ENCODE measurements at regions not wholly inside any gene's neighbourhood (a gene's known extent, or its start where the extent isn't known, plus 50 kb on each side); places are given as distances from the start of the nearest gene placed in this dataset.

GRCh38 chr12:107384645-107385044 lies 291.3 kb upstream of the CRY1 start:
- DNase-seq (no peak), ATAC-seq (ENCODE audit: low read depth) (no peak)
- Mint-ChIP-seq H3K36me3 (peaks cover 13% of the 10 kb centered on the region), H3K4me3 (no peak overlapping the region), H3K4me1 (peaks cover 25% of the 10 kb centered on the region), H3K27ac (no peak overlapping the region), H3K9me3 (peaks cover 7% of the 10 kb centered on the region), H3K27me3 (no peaks in the 10 kb centered on the region)
- POLR2A ChIA-PET = interaction anchor here (1.1 kb wide), 1 partner anchor 10 kb away, joined by 3 read pairs; no protein-coding TSS in a partner anchor

- no peak overlapping the region for H3K27ac Mint-ChIP-seq
- H3K4me1 Mint-ChIP-seq = peaks cover 30% of the 10 kb centered on the region
- DNase-seq = no peak
- H3K36me3 Mint-ChIP-seq = peaks cover 16% of the 10 kb centered on the region
- H3K4me3 Mint-ChIP-seq = no peak overlapping the region
- H3K27me3 Mint-ChIP-seq = no peaks in the 10 kb centered on the region
- H3K9me3 Mint-ChIP-seq = peaks cover 9% of the 10 kb centered on the region
- POLR2A ChIA-PET = interaction anchor here (2.8 kb wide), 1 partner anchor 65 kb away, joined by 12 read pairs; no protein-coding TSS in a partner anchor
- no peak for ATAC-seq (ENCODE audit: low read depth)
These were observed 292.2 kb upstream of the CRY1 start for GRCh38 chr12:107385509-107385908.

- H3K9me3 Mint-ChIP-seq = peaks cover 9% of the 10 kb centered on the region
- ATAC-seq (ENCODE audit: low read depth) (peak; percentile 25), DNase-seq (no peak)
- POLR2A ChIA-PET = interaction anchor here (0.6 to 2.8 kb wide), 5 partner anchors 22 to 70 kb away, joined by 3 to 12 read pairs (median 3); no protein-coding TSS in a partner anchor
- peaks cover 16% of the 10 kb centered on the region for H3K36me3 Mint-ChIP-seq
- H3K27ac Mint-ChIP-seq = no peak overlapping the region
- peaks cover 35% of the 10 kb centered on the region for H3K4me1 Mint-ChIP-seq
- no peaks in the 10 kb centered on the region for H3K27me3 Mint-ChIP-seq
- H3K4me3 Mint-ChIP-seq = no peak overlapping the region
These were observed 293.2 kb upstream of the CRY1 start for GRCh38 chr12:107386569-107386968.

- Mint-ChIP-seq H3K9me3 (peaks cover 9% of the 10 kb centered on the region), H3K4me3 (no peak overlapping the region), H3K27me3 (no peaks in the 10 kb centered on the region), H3K27ac (peak overlapping the region; percentile 51), H3K4me1 (peaks cover 49% of the 10 kb centered on the region), H3K36me3 (peaks cover 16% of the 10 kb centered on the region)
- POLR2A ChIA-PET = interaction anchor here (0.7 to 2.8 kb wide), 3 partner anchors 16 to 68 kb away, joined by 3 to 12 read pairs (median 7); no protein-coding TSS in a partner anchor
- no peak for DNase-seq
- ATAC-seq (ENCODE audit: low read depth) = no peak
These were observed 294.9 kb upstream of the CRY1 start for GRCh38 chr12:107388263-107388662.

GRCh38 chr12:107390414-107390813 lies 295.2 kb upstream of the PWP1 start:
- ATAC-seq (ENCODE audit: low read depth) (no peak), DNase-seq (no peak)
- POLR2A ChIA-PET = interaction anchor here (1.0 to 1.9 kb wide), 2 partner anchors 44 to 69 kb away, joined by 3 to 8 read pairs; no protein-coding TSS in a partner anchor
- Mint-ChIP-seq H3K4me3 (peak overlapping the region; percentile 4), H3K27me3 (no peaks in the 10 kb centered on the region), H3K4me1 (peaks cover 65% of the 10 kb centered on the region), H3K9me3 (peaks cover 9% of the 10 kb centered on the region), H3K27ac (peak overlapping the region; percentile 36), H3K36me3 (peaks cover 16% of the 10 kb centered on the region)

- ATAC-seq (ENCODE audit: low read depth) (peak; percentile 71), DNase-seq (no peak)
- peaks cover 13% of the 10 kb centered on the region for H3K36me3 Mint-ChIP-seq
- H3K27me3 Mint-ChIP-seq = no peaks in the 10 kb centered on the region
- H3K4me1 Mint-ChIP-seq = peaks cover 71% of the 10 kb centered on the region
- POLR2A ChIA-PET = interaction anchor here (1.0 to 2.4 kb wide), 2 partner anchors 24 to 72 kb away, joined by 3 to 8 read pairs; no protein-coding TSS in a partner anchor
- H3K9me3 Mint-ChIP-seq = peaks cover 9% of the 10 kb centered on the region
- peak overlapping the region; percentile 5 for H3K27ac Mint-ChIP-seq
- H3K4me3 Mint-ChIP-seq = peak overlapping the region; percentile 58
These were observed 292.4 kb upstream of the PWP1 start for GRCh38 chr12:107393043-107393717.

GRCh38 chr12:107394693-107395092 lies 290.9 kb upstream of the PWP1 start:
- Mint-ChIP-seq H3K9me3 (peaks cover 2% of the 10 kb centered on the region), H3K27me3 (no peaks in the 10 kb centered on the region), H3K36me3 (peaks cover 7% of the 10 kb centered on the region), H3K27ac (no peak overlapping the region), H3K4me1 (peaks cover 68% of the 10 kb centered on the region), H3K4me3 (no peak overlapping the region)
- no peak for DNase-seq
- POLR2A ChIA-PET = interaction anchor here (0.6 to 2.4 kb wide), 4 partner anchors 23 to 74 kb away, joined by 3 to 8 read pairs (median 4); no protein-coding TSS in a partner anchor
- ATAC-seq (ENCODE audit: low read depth) = no peak

GRCh38 chr12:107395817-107396216 lies 289.8 kb upstream of the PWP1 start:
- no peaks in the 10 kb centered on the region for H3K27me3 Mint-ChIP-seq
- H3K36me3 Mint-ChIP-seq = peaks cover 6% of the 10 kb centered on the region
- DNase-seq (no peak), ATAC-seq (ENCODE audit: low read depth) (no peak)
- H3K27ac Mint-ChIP-seq = peak overlapping the region; percentile 52
- H3K9me3 Mint-ChIP-seq = no peaks in the 10 kb centered on the region
- no peak overlapping the region for H3K4me3 Mint-ChIP-seq
- POLR2A ChIA-PET = no interaction called here
- H3K4me1 Mint-ChIP-seq = peaks cover 71% of the 10 kb centered on the region

- ATAC-seq (ENCODE audit: low read depth) (no peak), DNase-seq (no peak)
- no peak overlapping the region for H3K4me3 Mint-ChIP-seq
- H3K4me1 Mint-ChIP-seq = peaks cover 74% of the 10 kb centered on the region
- peaks cover 6% of the 10 kb centered on the region for H3K36me3 Mint-ChIP-seq
- no peaks in the 10 kb centered on the region for H3K27me3 Mint-ChIP-seq
- H3K27ac Mint-ChIP-seq = no peak overlapping the region
- POLR2A ChIA-PET = no interaction called here
- H3K9me3 Mint-ChIP-seq = no peaks in the 10 kb centered on the region
These were observed 288.6 kb upstream of the PWP1 start for GRCh38 chr12:107396991-107397390.

GRCh38 chr12:107397890-107398500 lies 287.6 kb upstream of the PWP1 start:
- Mint-ChIP-seq H3K9me3 (no peaks in the 10 kb centered on the region), H3K4me1 (peaks cover 71% of the 10 kb centered on the region), H3K36me3 (peaks cover 6% of the 10 kb centered on the region), H3K27me3 (no peaks in the 10 kb centered on the region), H3K27ac (no peak overlapping the region), H3K4me3 (no peak overlapping the region)
- no peak for DNase-seq
- ATAC-seq (ENCODE audit: low read depth) = no peak
- POLR2A ChIA-PET = interaction anchor here (5.5 kb wide), 1 partner anchor 77 kb away, joined by 74 read pairs; a partner anchor contains a TSS

GRCh38 chr12:107399046-107399445 lies 286.6 kb upstream of the PWP1 start:
- H3K27ac Mint-ChIP-seq = no peak overlapping the region
- POLR2A ChIA-PET = interaction anchor here (5.5 kb wide), 1 partner anchor 78 kb away, joined by 74 read pairs; a partner anchor contains a TSS

GRCh38 chr12:107400686-107401447 lies 284.7 kb upstream of the PWP1 start:
- POLR2A ChIA-PET = interaction anchor here (1.1 to 5.5 kb wide), 4 partner anchors 27 to 80 kb away, joined by 3 to 74 read pairs (median 5); a partner anchor contains a TSS
- ATAC-seq (ENCODE audit: low read depth) (peak; percentile 64), DNase-seq (no peak)
- no peaks in the 10 kb centered on the region for H3K27me3 Mint-ChIP-seq
- peak overlapping the region; percentile 35 for H3K4me3 Mint-ChIP-seq
- H3K9me3 Mint-ChIP-seq = no peaks in the 10 kb centered on the region
- H3K27ac Mint-ChIP-seq = peak overlapping the region; percentile 40
- H3K4me1 Mint-ChIP-seq = peaks cover 58% of the 10 kb centered on the region
- peaks cover 6% of the 10 kb centered on the region for H3K36me3 Mint-ChIP-seq

More at GRCh38 chr12:107399046-107399445, 286.6 kb upstream of the PWP1 start:
- peaks cover 6% of the 10 kb centered on the region for H3K36me3 Mint-ChIP-seq
- peaks cover 63% of the 10 kb centered on the region for H3K4me1 Mint-ChIP-seq
- H3K27me3 Mint-ChIP-seq = no peaks in the 10 kb centered on the region
- no peaks in the 10 kb centered on the region for H3K9me3 Mint-ChIP-seq
- no peak for ATAC-seq (ENCODE audit: low read depth)
- no peak overlapping the region for H3K4me3 Mint-ChIP-seq
- DNase-seq = no peak

All from activated naive CD8-positive, alpha-beta T cell treated with anti-CD3 and anti-CD28 coated beads, Interleukin-2, amount 10 ng/mL, durations not matched to agents 7 days and 5 days (primary cell).